ENCODE measurements at regions not wholly inside any gene's neighbourhood (a gene's known extent, or its start where the extent isn't known, plus 50 kb on each side); places are given as distances from the start of the nearest gene placed in this dataset.

DNA sequence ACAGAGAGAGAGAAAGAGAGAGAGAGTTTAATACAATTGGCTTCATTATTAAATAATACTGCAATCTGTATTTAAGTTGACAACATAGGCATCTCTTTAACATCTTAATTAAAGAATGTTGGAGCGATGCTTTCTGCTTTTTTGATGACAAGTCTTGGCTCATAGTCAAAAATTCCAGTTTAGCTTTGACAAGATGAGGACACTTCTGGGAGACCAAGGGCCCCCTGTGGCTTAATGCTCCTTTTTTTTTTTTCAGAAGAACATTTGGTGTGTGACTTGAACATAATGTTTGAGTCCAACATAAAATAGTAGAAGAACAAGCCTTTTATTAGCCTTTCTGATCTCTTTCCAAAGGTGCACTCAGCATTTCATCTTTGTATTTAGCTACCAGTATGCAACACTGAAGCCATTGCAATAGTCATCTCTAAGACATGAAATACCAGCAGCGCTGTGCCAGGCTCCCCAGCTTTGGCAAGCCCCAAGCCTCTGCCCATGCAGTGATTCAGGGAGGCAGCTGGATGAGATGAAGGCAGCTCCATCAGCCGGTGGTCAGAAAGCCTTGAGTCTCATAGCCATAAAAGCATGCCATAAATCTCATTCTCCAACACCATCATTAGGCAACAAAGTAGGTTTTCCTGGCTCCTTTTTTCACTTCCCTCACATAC lies 349.4 kb upstream of the SEMA6D start:
- Mint-ChIP-seq H3K27me3 (no peaks in the 10 kb centered on the region), H3K36me3 (ENCODE audit: low read depth) (no peaks in the 10 kb centered on the region), H3K4me1 (no peaks in the 10 kb centered on the region), H3K4me3 (no peak overlapping the region), H3K27ac (no peak overlapping the region), H3K9me3 (no peaks in the 10 kb centered on the region)
- no peak for ATAC-seq
- no peak for DNase-seq

DNA sequence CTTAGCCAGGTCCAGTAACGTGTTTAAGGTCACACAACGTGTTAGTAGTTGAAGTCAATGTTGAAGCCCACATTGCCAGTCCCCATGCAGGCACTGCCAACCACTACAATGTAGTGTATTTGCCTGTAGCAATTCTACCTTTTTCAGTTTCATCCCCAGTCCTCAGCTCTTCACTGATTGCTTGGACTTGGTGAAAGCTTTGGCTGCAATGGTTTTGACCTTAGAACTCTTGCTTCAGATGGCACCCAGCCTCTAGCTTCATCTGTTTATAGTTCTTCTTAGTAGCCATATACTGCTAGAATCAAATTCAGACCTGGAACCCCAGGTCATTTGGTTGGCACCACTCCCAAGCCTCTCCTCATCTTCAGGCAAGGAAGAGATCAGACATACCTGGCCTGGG lies 345.4 kb upstream of the SEMA6D start:
- no peaks in the 10 kb centered on the region for H3K9me3 Mint-ChIP-seq
- no peak overlapping the region for H3K27ac Mint-ChIP-seq
- H3K4me1 Mint-ChIP-seq, result no peaks in the 10 kb centered on the region
- H3K27me3 Mint-ChIP-seq, result no peaks in the 10 kb centered on the region
- no peaks in the 10 kb centered on the region for H3K36me3 Mint-ChIP-seq (ENCODE audit: low read depth)
- no peak for DNase-seq
- no peak for ATAC-seq
- H3K4me3 Mint-ChIP-seq, result no peak overlapping the region

DNA sequence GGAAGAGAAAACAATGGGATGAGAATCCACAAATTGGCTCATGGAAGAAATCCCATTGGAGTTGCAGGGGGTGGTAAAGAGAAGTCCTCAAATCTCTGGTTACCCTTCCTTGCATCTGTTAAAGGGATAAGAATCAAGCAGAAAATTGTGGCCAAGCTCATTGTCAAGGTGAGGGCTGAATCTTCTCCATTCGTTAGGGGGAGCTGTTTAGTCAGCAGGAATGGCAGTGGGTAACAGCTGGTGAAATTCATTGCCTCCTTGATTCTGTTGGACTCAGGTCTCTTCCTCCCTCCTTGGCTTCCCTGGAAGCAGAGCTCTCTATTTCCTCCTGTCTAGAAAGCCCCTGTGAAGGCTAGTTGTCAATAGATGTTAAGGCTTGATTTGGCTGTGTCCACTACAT lies 343.1 kb upstream of the SEMA6D start:
- no peak for DNase-seq
- no peak for ATAC-seq

DNA sequence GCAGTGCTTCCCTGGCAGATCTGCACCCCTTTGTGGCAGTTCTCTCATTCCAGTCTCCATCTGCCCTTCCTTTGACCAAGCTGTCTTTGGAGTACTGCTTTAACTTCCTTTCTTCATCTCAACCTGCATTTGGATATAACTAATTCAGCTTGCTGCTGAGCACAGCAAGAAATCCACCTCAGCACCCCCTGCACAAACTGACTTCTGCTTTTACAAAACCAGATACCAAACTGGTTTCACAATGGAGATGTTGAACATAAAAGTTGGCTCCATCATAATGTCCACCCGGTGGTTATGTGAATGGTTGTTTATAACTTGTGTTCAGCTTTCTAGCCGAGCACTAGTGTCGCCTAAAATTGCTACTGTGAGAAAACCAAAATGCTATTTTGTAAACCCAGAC lies 341.1 kb upstream of the SEMA6D start:
- H3K36me3 Mint-ChIP-seq (ENCODE audit: low read depth), result no peaks in the 10 kb centered on the region
- H3K27me3 Mint-ChIP-seq, result no peaks in the 10 kb centered on the region
- H3K4me3 Mint-ChIP-seq, result no peak overlapping the region
- H3K4me1 Mint-ChIP-seq, result no peaks in the 10 kb centered on the region
- ATAC-seq (no peak), DNase-seq (no peak)
- no peaks in the 10 kb centered on the region for H3K9me3 Mint-ChIP-seq
- H3K27ac Mint-ChIP-seq, result no peak overlapping the region

More for the DNA sequence above, 343.1 kb upstream of the SEMA6D start:
- no peak overlapping the region for H3K4me3 Mint-ChIP-seq
- H3K9me3 Mint-ChIP-seq, result no peaks in the 10 kb centered on the region
- H3K36me3 Mint-ChIP-seq (ENCODE audit: low read depth), result no peaks in the 10 kb centered on the region
- no peaks in the 10 kb centered on the region for H3K4me1 Mint-ChIP-seq
- no peak overlapping the region for H3K27ac Mint-ChIP-seq
- no peaks in the 10 kb centered on the region for H3K27me3 Mint-ChIP-seq

DNA sequence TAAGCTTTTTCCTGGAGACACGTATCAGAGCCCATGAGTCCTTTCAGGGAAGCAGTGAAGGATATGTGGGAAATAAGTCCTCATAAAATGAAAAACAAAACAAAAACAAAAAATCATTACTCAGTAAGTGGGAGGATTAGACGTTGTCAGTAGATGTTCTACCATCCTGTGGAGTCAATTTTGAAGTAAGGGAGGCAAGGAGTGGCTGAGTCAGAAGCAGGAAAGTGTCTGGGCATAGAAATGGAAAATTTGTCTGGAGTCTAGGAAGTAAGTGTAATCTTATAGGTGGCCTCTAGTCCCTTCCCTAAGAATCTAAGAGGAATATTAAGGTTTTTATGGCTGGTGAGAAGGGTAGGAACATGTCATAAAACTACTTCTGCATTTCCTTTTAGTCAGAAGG lies 339.8 kb upstream of the SEMA6D start:
- DNase-seq (no peak), ATAC-seq (no peak)
- Mint-ChIP-seq H3K36me3 (ENCODE audit: low read depth) (no peaks in the 10 kb centered on the region), H3K9me3 (no peaks in the 10 kb centered on the region), H3K27me3 (no peaks in the 10 kb centered on the region), H3K4me1 (no peaks in the 10 kb centered on the region), H3K4me3 (no peak overlapping the region), H3K27ac (no peak overlapping the region)

DNA sequence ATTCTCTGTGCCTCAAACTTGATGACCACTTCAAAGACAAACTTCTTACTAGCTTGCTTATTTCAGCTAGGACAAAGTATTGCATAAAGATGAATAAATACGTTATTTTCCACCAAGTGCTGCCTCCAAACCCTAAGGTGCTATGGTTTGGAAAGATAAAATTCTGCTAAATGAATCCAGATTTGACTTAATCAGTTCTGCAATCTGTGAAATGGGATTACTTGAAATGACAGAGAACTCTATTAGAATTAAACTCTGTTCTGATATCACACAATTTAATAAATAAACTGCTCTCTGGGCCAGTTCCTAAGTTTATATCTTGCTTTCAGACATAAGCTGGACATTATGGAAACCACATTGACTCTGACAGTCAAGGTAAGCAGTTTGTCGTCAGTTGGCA lies 338.8 kb upstream of the SEMA6D start:
- Mint-ChIP-seq H3K9me3 (no peaks in the 10 kb centered on the region), H3K27me3 (no peaks in the 10 kb centered on the region), H3K27ac (no peak overlapping the region), H3K4me3 (no peak overlapping the region), H3K36me3 (ENCODE audit: low read depth) (no peaks in the 10 kb centered on the region), H3K4me1 (no peaks in the 10 kb centered on the region)
- DNase-seq, result no peak
- ATAC-seq, result no peak

DNA sequence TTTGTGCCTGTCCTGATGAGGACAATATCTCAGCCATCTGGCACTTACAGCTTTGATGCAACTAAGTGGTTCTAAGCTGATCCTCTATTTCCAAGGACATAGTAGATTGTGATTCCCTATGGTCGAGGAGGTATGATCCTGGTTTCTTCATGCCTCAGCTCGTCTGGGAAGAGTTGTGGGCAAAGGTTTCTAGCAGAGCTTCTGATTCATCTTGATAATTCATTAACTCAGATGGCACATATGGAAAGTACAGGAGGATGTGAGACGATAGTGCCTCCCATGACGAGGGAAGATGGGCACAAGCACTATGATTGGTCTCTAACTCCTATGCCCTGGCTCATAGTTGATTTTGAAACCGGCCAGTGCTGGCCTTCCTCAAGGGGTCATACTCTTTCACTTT lies 334.2 kb upstream of the SEMA6D start:
- H3K4me3 Mint-ChIP-seq, result no peak overlapping the region
- no peak overlapping the region for H3K27ac Mint-ChIP-seq
- DNase-seq, result no peak
- H3K27me3 Mint-ChIP-seq, result no peaks in the 10 kb centered on the region
- H3K36me3 Mint-ChIP-seq (ENCODE audit: low read depth), result no peaks in the 10 kb centered on the region
- ATAC-seq, result no peak
- H3K4me1 Mint-ChIP-seq, result no peaks in the 10 kb centered on the region
- no peaks in the 10 kb centered on the region for H3K9me3 Mint-ChIP-seq

DNA sequence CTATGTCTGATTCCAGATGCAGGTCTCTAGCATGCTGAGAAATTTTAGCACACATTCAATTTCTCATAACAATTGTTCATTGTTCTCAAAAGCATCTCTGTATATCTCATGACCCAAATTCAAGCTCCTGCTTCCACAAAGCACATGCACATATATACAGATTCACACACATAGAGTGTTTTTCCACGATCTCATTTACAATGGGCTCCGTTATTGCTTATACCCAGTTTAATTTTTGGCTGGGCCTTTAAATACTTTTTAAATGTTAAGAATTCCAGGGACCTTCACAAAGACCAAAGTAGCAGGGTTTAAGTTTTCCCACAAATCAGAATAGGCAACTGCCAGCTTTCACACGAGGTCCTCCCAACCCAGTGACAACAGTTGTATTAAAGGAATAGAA lies 333.5 kb upstream of the SEMA6D start:
- H3K4me1 Mint-ChIP-seq, result no peaks in the 10 kb centered on the region
- ATAC-seq (no peak), DNase-seq (no peak)
- H3K36me3 Mint-ChIP-seq (ENCODE audit: low read depth), result no peaks in the 10 kb centered on the region
- no peak overlapping the region for H3K4me3 Mint-ChIP-seq
- no peak overlapping the region for H3K27ac Mint-ChIP-seq
- H3K27me3 Mint-ChIP-seq, result no peaks in the 10 kb centered on the region
- H3K9me3 Mint-ChIP-seq, result no peaks in the 10 kb centered on the region

DNA sequence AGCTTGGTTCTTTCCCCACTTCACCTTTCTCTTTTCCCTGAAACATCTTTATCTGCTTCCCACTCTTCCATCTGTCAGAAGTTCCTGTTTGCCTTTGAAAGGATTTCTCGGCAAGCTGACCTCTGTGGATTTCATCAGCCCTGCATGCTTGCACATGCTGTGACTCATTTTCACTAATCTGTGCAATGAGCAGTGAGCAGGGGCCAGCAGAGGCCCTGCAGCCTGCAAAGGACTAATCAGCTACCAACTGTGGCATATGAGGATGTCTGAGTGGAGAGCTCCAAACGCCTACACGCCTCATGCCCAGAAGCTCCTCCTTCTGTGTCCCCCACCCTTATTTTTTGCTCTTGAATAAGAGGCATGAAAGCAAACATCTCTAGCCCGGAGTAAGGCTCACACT lies 333.0 kb upstream of the SEMA6D start:
- DNase-seq, result no peak
- Mint-ChIP-seq H3K27ac (no peak overlapping the region), H3K27me3 (no peaks in the 10 kb centered on the region), H3K36me3 (ENCODE audit: low read depth) (no peaks in the 10 kb centered on the region), H3K4me3 (no peak overlapping the region), H3K9me3 (no peaks in the 10 kb centered on the region), H3K4me1 (no peaks in the 10 kb centered on the region)
- ATAC-seq, result no peak

DNA sequence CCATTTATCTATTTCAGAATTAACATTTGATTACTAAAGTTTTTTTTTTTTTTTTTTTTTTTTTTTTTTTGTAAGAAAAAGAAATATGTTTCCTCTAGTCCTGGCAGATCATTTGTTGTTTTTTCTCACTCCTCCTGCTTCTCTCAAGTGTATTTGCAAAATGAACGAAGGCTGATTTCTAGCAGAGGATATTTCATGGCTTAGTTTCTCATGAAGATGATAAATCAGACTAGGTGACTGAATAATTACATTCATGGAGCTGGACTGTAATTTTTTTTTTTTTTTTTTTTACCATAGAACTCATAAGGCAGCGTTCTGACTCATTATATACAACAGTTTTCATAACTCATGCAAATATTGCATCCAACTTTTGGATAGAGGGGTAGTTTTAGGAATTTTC lies 332.5 kb upstream of the SEMA6D start:
- DNase-seq, result no peak

DNA sequence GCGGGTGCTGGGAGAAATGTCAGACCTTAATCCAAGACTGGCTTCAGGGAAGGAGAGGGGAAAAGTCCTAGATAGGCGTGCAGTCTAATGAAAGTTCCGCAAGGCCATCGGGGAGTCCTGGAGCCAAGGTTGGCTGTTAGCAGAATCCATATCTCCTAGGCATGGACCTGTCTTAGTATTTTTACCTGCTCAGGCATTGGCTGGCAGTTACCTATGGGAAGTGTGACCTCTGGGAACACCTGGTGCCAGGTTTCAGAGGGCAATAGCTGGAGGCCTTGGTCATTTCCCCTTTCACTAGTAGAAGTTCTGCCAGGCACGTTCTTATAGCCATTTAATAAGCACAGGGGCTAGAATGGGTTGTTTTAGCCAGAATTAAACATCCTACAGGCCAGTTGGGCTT lies 330.8 kb upstream of the SEMA6D start:
- no peaks in the 10 kb centered on the region for H3K4me1 Mint-ChIP-seq
- no peak overlapping the region for H3K27ac Mint-ChIP-seq
- H3K9me3 Mint-ChIP-seq, result no peaks in the 10 kb centered on the region
- DNase-seq (no peak), ATAC-seq (no peak)
- no peaks in the 10 kb centered on the region for H3K36me3 Mint-ChIP-seq (ENCODE audit: low read depth)
- no peaks in the 10 kb centered on the region for H3K27me3 Mint-ChIP-seq
- no peak overlapping the region for H3K4me3 Mint-ChIP-seq

More for the DNA sequence above, 332.5 kb upstream of the SEMA6D start:
- H3K4me3 Mint-ChIP-seq, result no peak overlapping the region
- H3K9me3 Mint-ChIP-seq, result no peaks in the 10 kb centered on the region
- H3K27ac Mint-ChIP-seq, result no peak overlapping the region
- no peaks in the 10 kb centered on the region for H3K27me3 Mint-ChIP-seq
- H3K36me3 Mint-ChIP-seq (ENCODE audit: low read depth), result no peaks in the 10 kb centered on the region
- H3K4me1 Mint-ChIP-seq, result no peaks in the 10 kb centered on the region
- ATAC-seq, result no peak

DNA sequence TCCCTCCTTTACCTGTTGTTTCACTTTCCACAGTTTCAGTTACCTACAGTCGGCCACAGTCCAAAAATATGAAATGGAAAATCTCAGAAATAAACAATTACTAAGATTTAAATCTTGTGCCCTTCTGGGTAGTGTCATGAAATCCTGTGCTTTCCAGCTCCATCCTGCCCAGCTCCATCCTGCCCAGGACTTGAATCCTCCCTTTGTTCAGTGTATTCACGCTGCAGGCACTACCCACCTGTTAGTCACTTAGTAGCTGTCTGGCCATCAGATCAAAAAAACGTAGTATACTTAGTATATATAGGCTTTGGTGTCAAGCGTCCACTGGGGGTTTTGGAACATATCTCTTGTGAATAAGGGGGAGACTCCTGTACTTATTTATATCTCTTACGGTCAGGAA lies 329.0 kb upstream of the SEMA6D start:
- no peaks in the 10 kb centered on the region for H3K4me1 Mint-ChIP-seq
- DNase-seq (no peak), ATAC-seq (no peak)
- H3K36me3 Mint-ChIP-seq (ENCODE audit: low read depth), result no peaks in the 10 kb centered on the region
- no peak overlapping the region for H3K4me3 Mint-ChIP-seq
- H3K9me3 Mint-ChIP-seq, result no peaks in the 10 kb centered on the region
- no peak overlapping the region for H3K27ac Mint-ChIP-seq
- H3K27me3 Mint-ChIP-seq, result no peaks in the 10 kb centered on the region

DNA sequence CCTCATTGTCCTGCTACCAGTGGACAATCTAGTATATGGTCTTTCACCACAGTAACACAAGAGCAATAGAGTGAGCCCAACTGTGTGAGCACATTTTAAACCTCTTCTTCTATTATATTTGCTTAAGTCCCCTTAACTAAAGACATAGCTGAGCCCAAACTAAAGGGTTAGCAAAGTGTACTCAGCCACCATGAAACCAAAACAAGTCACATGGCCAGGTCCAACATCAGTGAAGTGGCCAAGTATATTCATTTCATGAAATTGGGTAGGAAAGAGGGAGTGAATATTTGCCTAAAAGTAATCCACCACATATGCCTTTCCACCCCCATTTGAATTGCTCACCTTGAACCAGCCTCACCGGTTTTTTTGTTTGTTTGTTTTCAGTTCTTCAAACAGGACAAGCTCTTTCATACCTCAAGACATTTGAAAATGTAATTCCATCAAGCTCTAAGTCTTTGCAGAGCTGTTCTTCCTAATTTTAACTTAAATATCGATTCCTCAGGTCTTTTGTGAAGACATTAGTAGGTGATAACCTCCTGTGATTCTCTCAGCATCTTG lies 327.0 kb upstream of the SEMA6D start:
- H3K27ac Mint-ChIP-seq, result no peak overlapping the region
- no peaks in the 10 kb centered on the region for H3K36me3 Mint-ChIP-seq (ENCODE audit: low read depth)
- no peak for DNase-seq
- H3K9me3 Mint-ChIP-seq, result no peaks in the 10 kb centered on the region
- no peaks in the 10 kb centered on the region for H3K4me1 Mint-ChIP-seq
- ATAC-seq, result no peak
- H3K4me3 Mint-ChIP-seq, result no peak overlapping the region
- no peaks in the 10 kb centered on the region for H3K27me3 Mint-ChIP-seq

DNA sequence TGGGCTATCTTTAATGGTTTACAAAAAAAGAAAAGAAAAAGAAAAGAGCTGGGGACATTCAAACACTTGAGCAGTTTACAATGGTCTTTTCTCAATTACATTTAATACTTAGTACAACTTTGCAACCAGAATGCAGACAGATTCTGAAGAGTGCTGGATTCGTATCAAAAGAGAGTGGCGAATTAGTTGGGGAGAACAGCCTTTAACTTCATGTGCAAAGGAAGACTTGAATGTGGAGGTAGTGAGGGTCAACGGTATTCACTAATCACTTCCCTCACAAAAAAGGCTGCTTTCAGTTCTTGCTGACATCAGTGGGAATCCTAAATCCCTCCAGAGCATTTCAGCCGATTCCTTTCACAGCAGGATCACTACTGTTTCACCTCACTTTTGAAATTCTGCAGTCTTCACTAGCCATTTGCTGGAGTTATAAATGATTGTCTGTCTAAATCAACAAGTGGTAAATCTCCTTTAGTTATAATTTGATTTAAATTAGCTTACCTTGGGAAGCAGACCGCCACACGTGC lies 323.0 kb upstream of the SEMA6D start:
- no peaks in the 10 kb centered on the region for H3K9me3 Mint-ChIP-seq
- H3K4me3 Mint-ChIP-seq, result no peak overlapping the region
- no peaks in the 10 kb centered on the region for H3K4me1 Mint-ChIP-seq
- no peaks in the 10 kb centered on the region for H3K27me3 Mint-ChIP-seq
- DNase-seq (no peak), ATAC-seq (no peak)
- H3K36me3 Mint-ChIP-seq (ENCODE audit: low read depth), result no peaks in the 10 kb centered on the region
- H3K27ac Mint-ChIP-seq, result no peak overlapping the region

DNA sequence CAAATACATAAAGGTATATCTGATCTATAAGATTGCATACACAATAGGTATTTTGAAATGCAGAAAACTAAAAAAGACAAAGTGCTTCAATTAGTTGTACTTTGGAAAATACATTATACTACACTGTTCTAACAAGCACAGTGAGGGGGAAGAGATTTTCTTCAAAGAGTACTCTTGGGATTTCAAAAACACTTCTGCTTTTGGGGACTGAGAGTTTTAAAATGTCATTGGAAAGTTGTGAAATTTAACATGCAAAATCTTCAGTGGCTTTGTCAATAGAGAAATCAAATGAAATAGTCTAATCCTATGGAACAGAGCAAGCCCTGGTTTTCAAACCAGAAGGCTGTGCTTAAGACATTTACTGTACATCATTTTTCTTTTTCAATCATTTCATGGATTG lies 322.2 kb upstream of the SEMA6D start:
- no peaks in the 10 kb centered on the region for H3K4me1 Mint-ChIP-seq
- no peak for DNase-seq
- no peaks in the 10 kb centered on the region for H3K9me3 Mint-ChIP-seq
- no peaks in the 10 kb centered on the region for H3K36me3 Mint-ChIP-seq (ENCODE audit: low read depth)
- no peak for ATAC-seq
- H3K4me3 Mint-ChIP-seq, result no peak overlapping the region
- no peak overlapping the region for H3K27ac Mint-ChIP-seq
- H3K27me3 Mint-ChIP-seq, result no peaks in the 10 kb centered on the region

DNA sequence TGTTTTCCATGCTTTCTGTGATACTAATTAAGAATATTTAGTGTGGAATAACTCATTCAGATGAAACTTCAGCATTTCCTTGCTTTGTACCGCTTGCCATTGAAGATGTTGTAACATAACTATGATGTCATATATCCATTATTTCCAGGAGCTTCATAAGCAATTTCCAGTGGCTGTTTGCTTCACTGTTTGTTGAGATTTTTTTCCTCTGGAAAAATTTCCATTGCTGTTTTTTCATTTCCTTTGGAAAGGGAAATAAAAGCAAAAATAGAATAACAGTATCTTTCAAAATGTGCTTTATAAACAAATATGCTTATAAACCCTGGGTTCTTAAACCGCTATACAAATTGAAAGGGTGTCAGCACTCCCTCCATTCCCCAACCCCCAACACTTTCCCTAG lies 319.6 kb upstream of the SEMA6D start:
- Mint-ChIP-seq H3K9me3 (no peaks in the 10 kb centered on the region), H3K4me1 (no peaks in the 10 kb centered on the region), H3K27me3 (no peaks in the 10 kb centered on the region), H3K4me3 (no peak overlapping the region), H3K27ac (no peak overlapping the region), H3K36me3 (ENCODE audit: low read depth) (no peaks in the 10 kb centered on the region)
- no peak for ATAC-seq
- no peak for DNase-seq

Data from activated naive CD8-positive, alpha-beta T cell treated with anti-CD3 and anti-CD28 coated beads, Interleukin-2, amount 50 U/mL, for 24 hours (primary cell).